HAP-1 (cell line): ENCODE measurements at regions not wholly inside any gene's neighbourhood (a gene's known extent, or its start where the extent isn't known, plus 50 kb on each side); places are given as distances from the start of the nearest gene placed in this dataset.

Experiments
- DNase-seq, 2 experiments: peaks; one replicate each; pipeline ENCODE4 v3.0.0-alpha.2; 2016 to 2020; ENCODE audit warnings: low spot score in 2 of 2
- H3K27me3 ChIP-seq: fragments of 250-450 bp; sonication (Bioruptor Pico); 2 replicates; pipeline ENCODE4 v1.5.1; 2020; ENCODE audit warnings: low read depth, mild to moderate bottlenecking, moderate library complexity
- H3K36me3 ChIP-seq: fragments of 250-450 bp; sonication (Bioruptor Pico); replicated peaks from 2 replicates; pipeline ENCODE4 v1.5.1; 2020; ENCODE audit warnings: mild to moderate bottlenecking
- H3K4me1 ChIP-seq: fragments of 250-450 bp; sonication (Bioruptor Pico); 2 replicates; pipeline ENCODE4 v1.5.1; 2020; ENCODE audit warnings: mild to moderate bottlenecking
- H3K4me3 ChIP-seq: fragments of 250-450 bp; sonication (Bioruptor Pico); 2 replicates; pipeline ENCODE4 v1.5.1; 2020; ENCODE audit warnings: mild to moderate bottlenecking, moderate library complexity
- H3K9me3 ChIP-seq: fragments of 250-450 bp; sonication (Bioruptor Pico); 2 replicates; pipeline ENCODE4 v1.5.1; 2020; ENCODE audit warnings: mild to moderate bottlenecking, moderate library complexity
- in situ Hi-C: fragments of 300-500 bp; cut with MboI; formaldehyde crosslinking; loops from 3 replicates; pipeline ENCODE4 v1.14.3; 2020; ENCODE audit warnings: low sequenced_read_pairs, inconsistent platforms, mixed read lengths

GRCh38 chr13:85615031-85615430 is 184.2 kb downstream of the SLITRK6 start:
- no peaks in the 10 kb centered on the region for H3K4me1 ChIP-seq
- in situ Hi-C loops = no loop called here
- no peaks in the 10 kb centered on the region for H3K9me3 ChIP-seq
- H3K4me3 ChIP-seq = no peak overlapping the region
- no peak for DNase-seq
- H3K36me3 ChIP-seq = no peaks in the 10 kb centered on the region
- no peaks in the 10 kb centered on the region for H3K27me3 ChIP-seq

GRCh38 chr13:85610024-85610423 is 189.2 kb downstream of the SLITRK6 start:
- Histone ChIP-seq H3K9me3 (no peaks in the 10 kb centered on the region), H3K27me3 (no peaks in the 10 kb centered on the region), H3K4me1 (no peaks in the 10 kb centered on the region), H3K36me3 (no peaks in the 10 kb centered on the region), H3K4me3 (no peak overlapping the region)
- in situ Hi-C loops = no loop called here
- no peak for DNase-seq

DNA sequence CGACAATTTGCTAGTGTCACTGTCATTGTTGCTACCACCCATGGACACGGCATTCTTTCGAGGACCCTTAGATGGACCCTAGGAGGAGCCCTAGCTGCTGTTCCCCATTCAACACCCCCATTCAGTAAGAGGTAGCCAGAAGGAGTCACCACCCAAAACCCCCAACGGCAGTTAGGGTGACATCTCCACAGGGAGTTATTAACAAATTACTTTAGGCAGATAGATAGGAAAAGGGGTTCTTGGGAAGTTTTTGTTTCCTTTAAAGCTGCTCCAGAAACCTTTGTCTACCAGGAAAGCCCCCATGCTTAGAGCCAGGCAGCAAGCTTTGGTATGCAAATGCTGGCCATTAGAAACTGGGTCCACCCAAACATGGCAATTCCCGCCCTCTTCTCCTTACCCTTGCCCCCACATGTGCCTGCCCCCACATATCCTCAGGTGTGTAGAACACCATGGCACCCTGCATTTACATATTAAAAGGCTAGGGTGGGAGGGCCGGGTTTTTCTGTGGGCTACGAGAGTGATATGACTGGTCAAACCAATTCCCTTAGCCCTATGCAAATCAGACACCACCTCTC is 190.9 kb downstream of the SLITRK6 start:
- DNase-seq = no peak
- Histone ChIP-seq H3K4me3 (no peak overlapping the region), H3K36me3 (no peaks in the 10 kb centered on the region), H3K9me3 (no peaks in the 10 kb centered on the region), H3K4me1 (no peaks in the 10 kb centered on the region), H3K27me3 (no peaks in the 10 kb centered on the region)
- in situ Hi-C loops = no loop called here

DNA sequence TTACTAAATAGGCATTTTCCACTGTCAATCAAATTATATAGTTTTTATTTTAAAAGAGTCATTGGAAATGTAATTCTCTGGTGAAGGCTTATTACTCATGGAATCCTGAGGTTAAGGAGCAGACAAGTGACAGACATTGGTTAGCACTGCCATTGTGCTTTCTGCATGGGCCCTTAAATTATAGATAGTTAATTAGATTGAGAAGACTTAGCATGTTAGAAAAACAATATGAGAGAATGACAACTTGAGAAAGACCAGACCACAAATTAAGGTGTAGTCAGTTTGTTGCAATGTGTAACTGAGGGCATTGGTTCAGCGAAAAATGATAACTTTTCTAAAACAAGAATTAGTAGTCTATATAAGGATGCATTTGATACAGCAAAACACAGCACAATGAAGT is 195.5 kb downstream of the SLITRK6 start:
- H3K9me3 ChIP-seq = no peaks in the 10 kb centered on the region
- no peaks in the 10 kb centered on the region for H3K4me1 ChIP-seq
- no peaks in the 10 kb centered on the region for H3K36me3 ChIP-seq
- no peak overlapping the region for H3K4me3 ChIP-seq
- no peak for DNase-seq
- H3K27me3 ChIP-seq = no peaks in the 10 kb centered on the region
- in situ Hi-C loops = no loop called here

DNA sequence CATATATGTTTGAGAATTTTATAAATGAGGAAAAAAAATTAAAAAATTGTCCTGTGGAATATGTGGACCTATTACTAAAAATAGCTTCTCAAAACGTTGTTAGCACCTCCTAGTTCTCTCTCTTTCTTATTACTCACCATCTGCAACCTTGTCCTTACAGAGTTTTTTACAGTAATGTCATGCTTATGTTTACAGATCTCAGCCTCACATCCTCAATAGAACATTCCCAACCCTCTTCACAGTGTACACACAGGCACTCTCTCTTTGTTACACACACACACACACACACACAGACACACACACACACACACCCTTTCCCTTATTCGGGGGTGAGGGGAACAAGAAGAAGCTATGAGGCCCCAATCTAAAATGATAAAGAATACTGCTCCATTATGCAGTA is 197.7 kb downstream of the SLITRK6 start:
- Histone ChIP-seq H3K9me3 (no peaks in the 10 kb centered on the region), H3K36me3 (no peaks in the 10 kb centered on the region), H3K27me3 (no peaks in the 10 kb centered on the region), H3K4me3 (no peak overlapping the region), H3K4me1 (no peaks in the 10 kb centered on the region)
- DNase-seq = no peak
- in situ Hi-C loops = no loop called here

GRCh38 chr13:85597790-85598500 is 201.3 kb downstream of the SLITRK6 start:
- no peak for DNase-seq
- no peaks in the 10 kb centered on the region for H3K27me3 ChIP-seq
- no peak overlapping the region for H3K4me3 ChIP-seq
- H3K9me3 ChIP-seq = no peaks in the 10 kb centered on the region
- H3K4me1 ChIP-seq = no peaks in the 10 kb centered on the region
- no peaks in the 10 kb centered on the region for H3K36me3 ChIP-seq
- in situ Hi-C loops = no loop called here

DNA sequence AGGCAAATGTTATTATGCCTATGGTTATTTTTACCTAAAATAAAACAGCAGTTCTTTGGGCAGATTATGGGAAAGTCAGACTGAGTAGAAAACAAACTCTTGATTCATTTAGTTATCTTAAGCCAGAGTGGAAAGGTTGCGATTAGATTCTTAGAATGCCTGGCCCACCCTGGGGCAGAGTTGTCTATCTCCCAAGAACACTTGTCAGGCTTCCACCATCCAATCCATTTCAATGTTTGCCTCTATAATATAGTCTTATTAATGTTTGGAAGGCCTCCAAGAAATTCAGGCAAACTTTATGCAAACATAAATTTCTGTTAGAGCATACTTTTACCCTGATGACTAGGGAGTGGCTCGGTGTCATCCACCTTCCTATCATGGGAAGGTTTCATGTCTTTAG is 207.0 kb downstream of the SLITRK6 start:
- no peaks in the 10 kb centered on the region for H3K4me1 ChIP-seq
- H3K36me3 ChIP-seq = no peaks in the 10 kb centered on the region
- no peak for DNase-seq
- no peak overlapping the region for H3K4me3 ChIP-seq
- no peaks in the 10 kb centered on the region for H3K9me3 ChIP-seq
- in situ Hi-C loops = no loop called here
- H3K27me3 ChIP-seq = no peaks in the 10 kb centered on the region

DNA sequence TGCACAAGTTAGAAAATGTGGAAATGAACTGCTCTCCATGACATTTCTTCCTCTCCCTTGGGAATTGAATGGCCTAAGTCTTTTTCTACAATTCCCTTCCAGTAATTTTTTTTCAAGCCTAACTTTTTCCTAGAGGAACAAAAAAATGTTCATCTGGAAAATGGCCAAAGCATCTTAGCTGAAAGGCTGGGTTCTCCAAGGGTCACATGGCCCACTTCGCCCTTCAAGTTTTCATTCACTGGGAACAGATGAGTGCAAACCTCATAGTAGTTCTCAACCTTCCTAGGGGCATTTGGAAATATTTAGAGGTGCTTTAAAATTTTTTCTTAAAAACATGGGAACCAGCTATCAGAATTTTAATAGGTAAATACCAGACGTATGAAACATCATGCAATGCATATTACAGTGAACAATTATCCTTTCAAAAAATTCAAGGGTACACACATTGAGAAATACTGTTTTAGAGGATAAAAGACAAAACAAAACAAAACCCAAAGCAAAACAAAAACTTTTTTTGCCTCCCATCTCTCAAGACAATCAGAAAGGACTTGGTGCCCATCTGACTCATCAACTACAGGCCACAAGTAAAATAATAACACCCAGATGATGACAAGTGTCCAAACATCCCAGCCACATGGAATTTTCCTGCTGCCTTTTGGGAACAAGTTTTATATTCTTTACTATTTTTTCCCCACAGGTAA is 208.8 kb downstream of the SLITRK6 start:
- in situ Hi-C loops = no loop called here
- Histone ChIP-seq H3K36me3 (no peaks in the 10 kb centered on the region), H3K27me3 (no peaks in the 10 kb centered on the region), H3K4me3 (no peak overlapping the region), H3K4me1 (no peaks in the 10 kb centered on the region), H3K9me3 (no peaks in the 10 kb centered on the region)
- no peak for DNase-seq

- DNase-seq = no peak
- Histone ChIP-seq H3K4me3 (no peak overlapping the region), H3K36me3 (no peaks in the 10 kb centered on the region), H3K27me3 (no peaks in the 10 kb centered on the region), H3K4me1 (no peaks in the 10 kb centered on the region), H3K9me3 (no peaks in the 10 kb centered on the region)
- in situ Hi-C loops = no loop called here
Observed at GRCh38 chr13:85589021-85589420, 210.2 kb downstream of the SLITRK6 start.

DNA sequence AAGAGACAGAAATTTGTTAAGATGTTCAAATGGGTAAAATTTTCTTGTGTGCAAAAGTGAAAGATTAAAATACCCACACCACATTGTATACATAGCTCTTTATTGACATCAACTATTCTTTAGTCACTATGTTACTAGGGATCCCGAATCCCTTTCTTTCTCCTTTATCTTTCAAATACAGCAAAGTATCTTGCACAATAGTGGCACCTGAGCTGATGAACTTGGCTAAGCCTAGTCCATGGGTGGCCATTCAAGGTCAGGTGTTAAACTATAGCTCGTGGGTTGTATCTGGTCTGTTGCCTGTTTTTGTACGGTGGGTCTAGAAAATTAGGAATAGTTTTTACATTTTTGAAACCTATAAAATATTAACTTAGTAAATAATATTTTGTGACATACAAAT is 210.9 kb downstream of the SLITRK6 start:
- no peaks in the 10 kb centered on the region for H3K9me3 ChIP-seq
- no peaks in the 10 kb centered on the region for H3K4me1 ChIP-seq
- DNase-seq = no peak
- H3K36me3 ChIP-seq = no peaks in the 10 kb centered on the region
- no peaks in the 10 kb centered on the region for H3K27me3 ChIP-seq
- no peak overlapping the region for H3K4me3 ChIP-seq
- in situ Hi-C loops = no loop called here

- Histone ChIP-seq H3K4me1 (no peaks in the 10 kb centered on the region), H3K36me3 (no peaks in the 10 kb centered on the region), H3K9me3 (no peaks in the 10 kb centered on the region), H3K4me3 (no peak overlapping the region), H3K27me3 (no peaks in the 10 kb centered on the region)
- DNase-seq = no peak
- in situ Hi-C loops = no loop called here
Observed at GRCh38 chr13:85586856-85587255, 212.4 kb downstream of the SLITRK6 start.

DNA sequence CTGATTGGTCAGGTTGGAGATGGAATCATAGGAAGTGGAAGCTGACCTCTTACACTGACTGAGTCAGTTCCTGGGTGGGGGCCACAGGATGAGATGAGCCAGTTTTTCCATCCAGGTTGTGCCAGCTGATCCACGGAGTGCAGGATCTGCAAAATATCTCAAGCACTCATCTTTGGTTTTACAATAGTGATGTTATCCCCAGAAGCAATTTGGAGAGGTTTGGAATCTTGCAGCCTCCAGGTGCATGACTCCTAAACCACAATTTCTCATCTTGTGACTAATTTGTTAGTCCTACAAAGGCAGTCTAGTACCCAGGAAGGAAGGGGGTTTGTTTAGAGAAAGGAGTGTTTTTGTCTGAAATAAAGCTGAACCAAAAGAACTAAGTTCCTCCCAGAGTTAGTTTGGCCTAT is 212.8 kb downstream of the SLITRK6 start:
- no peak for DNase-seq
- in situ Hi-C loops = no loop called here
- Histone ChIP-seq H3K9me3 (no peaks in the 10 kb centered on the region), H3K27me3 (no peaks in the 10 kb centered on the region), H3K4me3 (no peak overlapping the region), H3K4me1 (no peaks in the 10 kb centered on the region), H3K36me3 (no peaks in the 10 kb centered on the region)

DNA sequence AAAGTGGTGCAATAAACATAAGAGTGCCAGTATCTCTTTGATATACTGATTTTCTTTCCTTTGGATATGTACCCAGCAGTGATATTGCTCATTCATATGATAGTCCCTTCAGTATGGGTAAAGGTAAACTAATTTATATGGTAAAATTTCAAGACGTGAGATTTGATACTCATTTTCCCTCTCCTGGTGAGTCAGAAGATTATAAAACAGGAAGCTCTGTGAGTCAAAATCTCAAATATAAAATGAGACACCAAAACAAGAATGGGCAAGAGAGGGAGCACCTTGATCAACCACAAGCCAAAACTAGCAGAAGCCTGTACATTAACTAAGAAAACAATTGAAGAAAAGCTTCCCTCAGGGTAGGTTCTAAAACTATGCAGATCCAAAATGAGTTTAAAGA is 216.3 kb downstream of the SLITRK6 start:
- in situ Hi-C loops = no loop called here
- H3K4me1 ChIP-seq = no peaks in the 10 kb centered on the region
- no peak for DNase-seq
- no peaks in the 10 kb centered on the region for H3K27me3 ChIP-seq
- H3K36me3 ChIP-seq = no peaks in the 10 kb centered on the region
- no peaks in the 10 kb centered on the region for H3K9me3 ChIP-seq
- no peak overlapping the region for H3K4me3 ChIP-seq

- Histone ChIP-seq H3K4me3 (no peak overlapping the region), H3K36me3 (no peaks in the 10 kb centered on the region), H3K9me3 (no peaks in the 10 kb centered on the region), H3K27me3 (no peaks in the 10 kb centered on the region), H3K4me1 (no peaks in the 10 kb centered on the region)
- DNase-seq = no peak
- in situ Hi-C loops = no loop called here
Observed at GRCh38 chr13:85575110-85575509, 224.1 kb downstream of the SLITRK6 start.
